DND-41 (cell line): ENCODE measurements at regions not wholly inside any gene's neighbourhood (a gene's known extent, or its start where the extent isn't known, plus 50 kb on each side); places are given as distances from the start of the nearest gene placed in this dataset.

Experiments
- EZH2 ChIP-seq: IDR thresholded peaks from 3 replicates; pipeline ENCODE4 v1.6.1; 2012; ENCODE audit warnings: borderline replicate concordance, low read depth, mild to moderate bottlenecking, moderate library complexity, low read length, inconsistent platforms; ENCODE audit not compliant: severe bottlenecking
- TF ChIP-seq, protein P1 (sequence below): IDR thresholded peaks from 2 replicates; pipeline ENCODE4 v1.5.1; 2012; ENCODE audit warnings: borderline replicate concordance, low read length, moderate library complexity, mild to moderate bottlenecking; ENCODE audit not compliant: poor library complexity, severe bottlenecking; ENCODE audit errors: extremely low read depth

DNA sequence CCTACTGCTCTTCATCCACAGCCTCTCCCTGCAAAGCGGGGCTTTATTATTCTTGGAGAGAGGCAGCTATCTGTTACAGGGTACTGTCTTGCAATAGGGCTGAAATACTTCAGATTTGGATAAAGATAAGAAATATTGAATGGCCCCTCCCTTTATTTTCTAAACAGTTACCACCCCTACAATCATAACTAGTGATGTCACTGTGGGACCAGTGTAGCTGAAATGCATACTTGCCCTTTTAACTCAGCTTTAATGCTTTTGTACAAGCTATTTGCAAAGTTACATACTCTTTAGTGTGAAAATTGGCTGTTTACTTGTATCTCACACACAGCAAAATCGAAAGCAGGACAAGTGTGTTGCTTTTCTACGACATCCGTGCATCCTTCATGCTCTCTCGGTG is 261.7 kb upstream of the GATB start:
- TF ChIP-seq, protein P1, sequence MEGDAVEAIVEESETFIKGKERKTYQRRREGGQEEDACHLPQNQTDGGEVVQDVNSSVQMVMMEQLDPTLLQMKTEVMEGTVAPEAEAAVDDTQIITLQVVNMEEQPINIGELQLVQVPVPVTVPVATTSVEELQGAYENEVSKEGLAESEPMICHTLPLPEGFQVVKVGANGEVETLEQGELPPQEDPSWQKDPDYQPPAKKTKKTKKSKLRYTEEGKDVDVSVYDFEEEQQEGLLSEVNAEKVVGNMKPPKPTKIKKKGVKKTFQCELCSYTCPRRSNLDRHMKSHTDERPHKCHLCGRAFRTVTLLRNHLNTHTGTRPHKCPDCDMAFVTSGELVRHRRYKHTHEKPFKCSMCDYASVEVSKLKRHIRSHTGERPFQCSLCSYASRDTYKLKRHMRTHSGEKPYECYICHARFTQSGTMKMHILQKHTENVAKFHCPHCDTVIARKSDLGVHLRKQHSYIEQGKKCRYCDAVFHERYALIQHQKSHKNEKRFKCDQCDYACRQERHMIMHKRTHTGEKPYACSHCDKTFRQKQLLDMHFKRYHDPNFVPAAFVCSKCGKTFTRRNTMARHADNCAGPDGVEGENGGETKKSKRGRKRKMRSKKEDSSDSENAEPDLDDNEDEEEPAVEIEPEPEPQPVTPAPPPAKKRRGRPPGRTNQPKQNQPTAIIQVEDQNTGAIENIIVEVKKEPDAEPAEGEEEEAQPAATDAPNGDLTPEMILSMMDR, result no peak
- TF ChIP-seq EZH2, result no peak
